Tibial nerve (tissue), 4 donors: ENCODE measurements at regions not wholly inside any gene's neighbourhood (a gene's known extent, or its start where the extent isn't known, plus 50 kb on each side); places are given as distances from the start of the nearest gene placed in this dataset.

Experiments used
- DNase-seq, 2 donors: peaks; one replicate each; pipeline ENCODE4 v3.0.0-alpha.2; 2019; ENCODE audit warnings: low spot score in 2 of 2
- H3K27ac ChIP-seq, 4 donors: fragments of 200-600 bp; sonication (generic) in 3 of 4; one replicate each; pipeline ENCODE4 v1.5.1; 2017 to 2019; ENCODE audit warnings: mild to moderate bottlenecking in 1 of 4
- H3K27me3 ChIP-seq, 2 donors: fragments of 200-600 bp; sonication (generic) in 1 of 2; one replicate each; pipeline versions ENCODE4 v1.5.1 to v1.6.0; 2017 to 2019
- H3K36me3 ChIP-seq, 3 donors: fragments of 200-600 bp; sonication (generic); one replicate each; pipeline ENCODE4 v1.5.1; 2018 to 2019
- H3K4me1 ChIP-seq, 4 donors: fragments of 200-600 bp; sonication (generic) in 3 of 4; one replicate each; pipeline ENCODE4 v1.5.1; 2017 to 2019
- H3K4me3 ChIP-seq, 4 donors: fragments of 200-600 bp; sonication (generic) in 3 of 4; one replicate each; pipeline ENCODE4 v1.5.1; 2017 to 2019; ENCODE audit warnings: mild to moderate bottlenecking in 1 of 4, moderate library complexity in 1 of 4
- H3K9me3 ChIP-seq, 4 donors: fragments of 200-600 bp; sonication (generic) in 3 of 4; one replicate each; pipeline ENCODE4 v1.5.1; 2017 to 2019
- EP300 ChIP-seq, 2 donors: sonication (generic); formaldehyde crosslinking; IDR thresholded peaks; one replicate each; pipeline ENCODE4 v1.6.1; 2017; ENCODE audit warnings: antibody characterized with exemption in 2 of 2, mild to moderate bottlenecking in 1 of 2
- POLR2A ChIP-seq, 2 donors: fragments of 450-650 bp; IDR thresholded peaks; one replicate each; pipeline ENCODE4 v1.6.1; 2017; ENCODE audit warnings: antibody characterized with exemption in 2 of 2, mild to moderate bottlenecking in 2 of 2, moderate library complexity in 2 of 2
- WGBS, 2 donors: methylation state at CpG; one replicate each; pipeline ENCODE4 v1.1.5; 2018; 5-methylcytosine and 5-hydroxymethylcytosine counted together
- TF ChIP-seq, protein P1 (sequence below), 5 experiments: fragments of 200-600 bp in 3 of 5; fragments of 450-650 bp in 2 of 5; sonication (generic) in 3 of 5; IDR thresholded peaks; one replicate each; pipeline ENCODE4 v1.5.1; 2016 to 2019; ENCODE audit warnings: antibody characterized with exemption in 5 of 5, mild to moderate bottlenecking in 3 of 5, moderate library complexity in 2 of 5

- Histone ChIP-seq H3K36me3 (no peaks in the 10 kb centered on the region), H3K9me3 (peaks cover 0 to 21% (median 0%) of the 10 kb centered on the region in 4 donors), H3K4me3 (no peak overlapping the region), H3K4me1 (no peaks in the 10 kb centered on the region), H3K27ac (no peak overlapping the region), H3K27me3 (no peaks in the 10 kb centered on the region)
- no peak for DNase-seq
- WGBS, 2 donors, result 93 to 95% methylated on average over 2 of the region's 2 CpGs
- TF ChIP-seq, protein P1, sequence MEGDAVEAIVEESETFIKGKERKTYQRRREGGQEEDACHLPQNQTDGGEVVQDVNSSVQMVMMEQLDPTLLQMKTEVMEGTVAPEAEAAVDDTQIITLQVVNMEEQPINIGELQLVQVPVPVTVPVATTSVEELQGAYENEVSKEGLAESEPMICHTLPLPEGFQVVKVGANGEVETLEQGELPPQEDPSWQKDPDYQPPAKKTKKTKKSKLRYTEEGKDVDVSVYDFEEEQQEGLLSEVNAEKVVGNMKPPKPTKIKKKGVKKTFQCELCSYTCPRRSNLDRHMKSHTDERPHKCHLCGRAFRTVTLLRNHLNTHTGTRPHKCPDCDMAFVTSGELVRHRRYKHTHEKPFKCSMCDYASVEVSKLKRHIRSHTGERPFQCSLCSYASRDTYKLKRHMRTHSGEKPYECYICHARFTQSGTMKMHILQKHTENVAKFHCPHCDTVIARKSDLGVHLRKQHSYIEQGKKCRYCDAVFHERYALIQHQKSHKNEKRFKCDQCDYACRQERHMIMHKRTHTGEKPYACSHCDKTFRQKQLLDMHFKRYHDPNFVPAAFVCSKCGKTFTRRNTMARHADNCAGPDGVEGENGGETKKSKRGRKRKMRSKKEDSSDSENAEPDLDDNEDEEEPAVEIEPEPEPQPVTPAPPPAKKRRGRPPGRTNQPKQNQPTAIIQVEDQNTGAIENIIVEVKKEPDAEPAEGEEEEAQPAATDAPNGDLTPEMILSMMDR (IDR thresholded peaks at IDR 0.05), result no peak
- no peak for TF ChIP-seq EP300 (IDR thresholded peaks at IDR 0.05)
- no peak for TF ChIP-seq POLR2A (IDR thresholded peaks at IDR 0.05)
Measured at GRCh38 chr16:25626172-25626571, 65.6 kb upstream of the HS3ST4 start.

DNA sequence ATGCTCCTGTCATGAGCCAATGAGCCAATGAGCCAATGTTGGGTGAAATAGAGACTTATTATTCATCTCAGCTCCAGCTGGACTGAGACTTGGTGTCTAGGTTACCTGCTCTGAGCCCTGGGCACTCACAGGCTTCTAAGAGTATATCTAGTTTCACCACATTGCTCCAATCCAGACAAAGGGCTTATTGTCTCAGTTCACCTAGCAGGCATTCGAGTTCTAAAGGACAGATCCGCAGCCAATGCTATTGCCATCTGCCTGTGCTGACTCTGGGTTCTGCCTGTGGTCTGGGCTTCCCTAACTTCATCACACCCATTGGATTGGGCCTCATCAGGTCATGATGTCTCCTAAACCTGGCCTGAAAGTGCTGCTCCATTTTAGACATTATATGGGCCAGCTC is 66.1 kb upstream of the HS3ST4 start:
- Histone ChIP-seq H3K9me3 (peaks cover 0 to 21% (median 0%) of the 10 kb centered on the region in 4 donors), H3K27ac (no peak overlapping the region), H3K27me3 (no peaks in the 10 kb centered on the region), H3K4me3 (no peak overlapping the region), H3K4me1 (no peaks in the 10 kb centered on the region), H3K36me3 (no peaks in the 10 kb centered on the region)
- 48 to 72% methylated on average over 2 of the region's 2 CpGs for WGBS, 2 donors
- no peak for DNase-seq
- TF ChIP-seq EP300 (IDR thresholded peaks at IDR 0.05), result no peak
- TF ChIP-seq, protein P1 (IDR thresholded peaks at IDR 0.05), result no peak
- TF ChIP-seq POLR2A (IDR thresholded peaks at IDR 0.05), result no peak

DNA sequence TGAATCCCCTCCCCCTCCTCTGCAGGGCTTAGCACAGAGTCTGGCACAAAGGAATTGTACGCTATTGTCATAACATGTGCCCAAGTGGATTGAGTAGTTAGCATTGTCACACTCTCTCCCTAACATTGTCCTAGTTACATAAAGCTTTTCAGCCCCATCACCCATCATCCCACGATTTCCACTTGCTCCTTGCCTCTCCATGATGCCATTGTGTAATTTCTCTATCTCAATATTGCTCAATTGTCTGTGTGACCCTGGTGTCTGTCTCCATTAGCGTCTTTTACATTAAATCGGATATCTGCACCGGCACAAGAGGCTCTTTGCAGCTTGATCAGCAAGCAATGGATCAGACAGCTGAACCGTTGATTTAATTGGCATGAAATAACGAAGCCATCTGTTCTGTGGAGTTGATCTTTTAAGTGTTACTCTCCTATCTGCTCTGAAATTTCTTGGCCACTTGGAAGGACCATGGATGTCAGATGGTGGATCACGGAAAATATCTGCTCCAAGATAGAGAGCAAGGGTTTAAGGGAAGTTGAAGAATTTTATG is 77.0 kb upstream of the HS3ST4 start:
- Histone ChIP-seq H3K36me3 (no peaks in the 10 kb centered on the region), H3K4me1 (no peaks in the 10 kb centered on the region), H3K27me3 (no peaks in the 10 kb centered on the region), H3K4me3 (no peak overlapping the region), H3K27ac (no peak overlapping the region), H3K9me3 (peaks cover 0 to 9% (median 0%) of the 10 kb centered on the region in 4 donors)
- no peak for DNase-seq
- 82 to 86% methylated on average over 8 of the region's 8 CpGs for WGBS, 2 donors
- TF ChIP-seq EP300 (IDR thresholded peaks at IDR 0.05) (no peak), POLR2A (IDR thresholded peaks at IDR 0.05) (no peak)
- TF ChIP-seq, protein P1 (IDR thresholded peaks at IDR 0.05), result no peak

- no peak for DNase-seq
- Histone ChIP-seq H3K4me3 (no peak overlapping the region), H3K36me3 (no peaks in the 10 kb centered on the region), H3K27ac (no peak overlapping the region), H3K4me1 (no peaks in the 10 kb centered on the region), H3K27me3 (no peaks in the 10 kb centered on the region), H3K9me3 (peaks cover 0 to 2% (median 0%) of the 10 kb centered on the region in 4 donors)
- no peak for TF ChIP-seq POLR2A (IDR thresholded peaks at IDR 0.05)
- TF ChIP-seq, protein P1 (IDR thresholded peaks at IDR 0.05), result no peak
- TF ChIP-seq EP300 (IDR thresholded peaks at IDR 0.05), result no peak
- 85 to 89% methylated on average over 5 of the region's 5 CpGs for WGBS, 2 donors
Measured at GRCh38 chr16:25613931-25614330, 77.8 kb upstream of the HS3ST4 start.

GRCh38 chr16:25608002-25608401 is 83.8 kb upstream of the HS3ST4 start:
- Histone ChIP-seq H3K27me3 (no peaks in the 10 kb centered on the region), H3K4me1 (no peaks in the 10 kb centered on the region), H3K27ac (no peak overlapping the region), H3K36me3 (no peaks in the 10 kb centered on the region), H3K4me3 (no peak overlapping the region), H3K9me3 (no peaks in the 10 kb centered on the region)
- 71 to 76% methylated on average over 9 of the region's 9 CpGs for WGBS, 2 donors
- TF ChIP-seq, protein P1 (IDR thresholded peaks at IDR 0.05), result no peak
- TF ChIP-seq EP300 (IDR thresholded peaks at IDR 0.05), result no peak
- no peak for TF ChIP-seq POLR2A (IDR thresholded peaks at IDR 0.05)
- DNase-seq, result no peak
